NCI-H2171 treated with DMSO at 0.1 percent for 48 hours (cell line): ENCODE measurements at regions not wholly inside any gene's neighbourhood (a gene's known extent, or its start where the extent isn't known, plus 50 kb on each side); places are given as distances from the start of the nearest gene placed in this dataset.

Experiments used
- DNase-seq: peaks from one replicate; lab custom pipeline; 2025; lab: John Stamatoyannopoulos, UW

GRCh38 chr9:103068753-103069152 is 73.6 kb downstream of the CYLC2 start:
- no peak for DNase-seq

- no peak for DNase-seq
These were observed 83.4 kb downstream of the CYLC2 start for GRCh38 chr9:103078581-103078980.

- DNase-seq, result no peak
These were observed 87.4 kb downstream of the CYLC2 start for GRCh38 chr9:103082494-103082893.

GRCh38 chr9:103089357-103089756 is 94.2 kb downstream of the CYLC2 start:
- no peak for DNase-seq

- DNase-seq, result no peak
These were observed 109.0 kb downstream of the CYLC2 start for GRCh38 chr9:103104101-103104500.

GRCh38 chr9:103116246-103116645 is 121.1 kb downstream of the CYLC2 start:
- no peak for DNase-seq

GRCh38 chr9:103126494-103126893 is 131.4 kb downstream of the CYLC2 start:
- DNase-seq, result no peak

- DNase-seq, result no peak
These were observed 144.8 kb downstream of the CYLC2 start for GRCh38 chr9:103139891-103140290.

GRCh38 chr9:103152473-103152872 is 157.3 kb downstream of the CYLC2 start:
- DNase-seq, result no peak

- no peak for DNase-seq
These were observed 172.4 kb downstream of the CYLC2 start for GRCh38 chr9:103167530-103167929.

- DNase-seq, result no peak
These were observed 173.1 kb downstream of the CYLC2 start for GRCh38 chr9:103168254-103168653.

- no peak for DNase-seq
These were observed 174.7 kb downstream of the CYLC2 start for GRCh38 chr9:103169798-103170197.

GRCh38 chr9:103183701-103184171 is 188.6 kb downstream of the CYLC2 start:
- DNase-seq, result peak; percentile 69

GRCh38 chr9:103186959-103187358 is 191.8 kb downstream of the CYLC2 start:
- DNase-seq, result no peak

GRCh38 chr9:103188781-103189350 is 193.7 kb downstream of the CYLC2 start:
- no peak for DNase-seq

GRCh38 chr9:103193992-103194391 is 198.9 kb downstream of the CYLC2 start:
- no peak for DNase-seq

GRCh38 chr9:103203172-103203571 is 208.0 kb downstream of the CYLC2 start:
- no peak for DNase-seq

GRCh38 chr9:103205881-103206585 is 210.9 kb downstream of the CYLC2 start:
- DNase-seq, result peak; percentile 39

GRCh38 chr9:103210607-103211006 is 215.5 kb downstream of the CYLC2 start:
- no peak for DNase-seq

- no peak for DNase-seq
These were observed 220.1 kb downstream of the CYLC2 start for GRCh38 chr9:103215197-103215596.

- DNase-seq, result no peak
These were observed 230.8 kb downstream of the CYLC2 start for GRCh38 chr9:103225702-103226646.

GRCh38 chr9:103226647-103227013 is 231.5 kb downstream of the CYLC2 start:
- DNase-seq, result no peak
